ENCODE measurements at regions not wholly inside any gene's neighbourhood (a gene's known extent, or its start where the extent isn't known, plus 50 kb on each side); places are given as distances from the start of the nearest gene placed in this dataset.
A peak's percentile ranks its signal among the peaks of the same experiment; 100 is the strongest.
"Not testable (repeated sequence)": the region's sequence is repeated elsewhere in the genome, so short reads cannot be mapped to it uniquely, and the experiment has no call there.

DNA sequence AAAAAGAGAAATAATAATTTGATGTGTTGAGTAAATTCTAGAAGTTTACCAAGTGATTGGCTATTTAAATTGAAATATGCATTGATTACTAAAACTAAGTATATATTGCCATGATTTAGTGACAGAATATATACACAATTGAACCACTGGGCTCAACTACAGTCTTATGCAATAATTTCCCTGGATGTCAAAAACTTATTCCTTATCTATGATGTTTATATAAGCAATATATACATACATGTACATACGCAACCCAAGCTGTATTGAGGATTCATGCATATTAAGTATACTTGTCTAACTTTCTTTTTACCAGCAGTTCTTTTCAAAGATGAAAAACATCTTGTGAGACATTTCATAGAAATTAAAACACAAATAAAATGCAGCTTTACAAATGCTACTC lies 165.8 kb downstream of the ZIC4 start:
- no peak for DNase-seq (ENCODE audit: low read depth in 2 of 2)

- DNase-seq (ENCODE audit: low read depth in 2 of 2): no peak
Observed at GRCh38 chr3:147237991-147238390, 168.4 kb downstream of the ZIC4 start.

DNA sequence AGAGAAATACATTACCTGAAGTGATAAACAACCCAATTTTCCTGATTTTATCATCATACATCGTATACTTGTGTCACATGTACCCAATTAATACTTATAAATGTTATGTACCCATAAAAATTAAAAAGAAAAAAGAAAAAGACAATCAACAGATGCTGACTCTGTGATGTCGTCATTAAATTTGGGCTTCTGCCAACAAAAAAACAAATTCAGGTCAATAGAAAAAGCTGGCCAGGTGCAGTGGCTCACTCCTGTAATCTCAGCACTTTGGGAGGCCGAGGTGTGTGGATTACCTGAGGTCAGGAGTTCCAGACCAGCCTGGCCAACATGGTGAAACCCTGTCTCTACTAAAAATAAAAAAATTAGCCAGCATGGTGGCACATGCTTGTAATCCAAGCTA lies 174.4 kb downstream of the ZIC4 start:
- not testable (repeated sequence) for DNase-seq (ENCODE audit: low read depth in 2 of 2)

DNA sequence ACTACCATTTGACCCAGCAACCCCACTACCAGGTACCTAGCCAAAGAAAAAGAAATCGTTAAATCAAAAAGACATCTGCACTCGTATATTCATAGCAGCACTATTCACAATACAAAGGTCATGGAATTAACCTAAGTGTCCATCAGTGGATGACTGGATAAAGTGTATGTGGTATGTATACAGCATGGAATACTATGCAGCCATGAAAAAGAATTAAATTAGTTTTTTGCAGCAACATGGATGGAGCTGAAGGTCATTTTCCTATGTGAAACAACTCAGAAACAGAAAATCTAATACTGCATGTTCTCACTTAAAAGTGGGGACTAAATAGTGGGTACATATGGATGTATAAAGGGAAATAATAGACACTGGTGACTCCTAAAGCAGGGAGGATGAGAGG lies 175.2 kb downstream of the ZIC4 start:
- no peak for DNase-seq (ENCODE audit: low read depth in 2 of 2)

- no peak for DNase-seq (ENCODE audit: low read depth in 2 of 2)
Observed at GRCh38 chr3:147222291-147222690, 184.1 kb downstream of the ZIC4 start.

DNA sequence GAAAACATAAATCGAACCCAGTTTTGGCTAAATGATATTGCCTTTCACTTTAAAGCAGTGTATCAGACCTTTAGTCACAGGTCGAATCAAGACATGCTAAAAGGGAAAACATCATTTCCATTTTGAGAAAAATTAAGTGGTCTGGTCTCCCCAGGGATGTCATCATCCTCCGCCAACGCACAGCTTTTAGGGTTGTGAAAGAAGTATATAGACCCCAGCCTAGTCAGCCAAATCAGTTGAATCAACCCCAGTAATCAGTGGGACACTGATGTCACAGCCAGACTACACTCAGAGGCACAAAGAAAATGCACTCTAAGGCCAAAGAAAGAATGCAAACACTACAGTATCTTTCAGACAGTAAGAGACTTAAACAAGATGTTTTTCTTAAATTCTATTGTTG lies 187.4 kb downstream of the ZIC4 start:
- no peak for DNase-seq (ENCODE audit: low read depth in 2 of 2)

DNA sequence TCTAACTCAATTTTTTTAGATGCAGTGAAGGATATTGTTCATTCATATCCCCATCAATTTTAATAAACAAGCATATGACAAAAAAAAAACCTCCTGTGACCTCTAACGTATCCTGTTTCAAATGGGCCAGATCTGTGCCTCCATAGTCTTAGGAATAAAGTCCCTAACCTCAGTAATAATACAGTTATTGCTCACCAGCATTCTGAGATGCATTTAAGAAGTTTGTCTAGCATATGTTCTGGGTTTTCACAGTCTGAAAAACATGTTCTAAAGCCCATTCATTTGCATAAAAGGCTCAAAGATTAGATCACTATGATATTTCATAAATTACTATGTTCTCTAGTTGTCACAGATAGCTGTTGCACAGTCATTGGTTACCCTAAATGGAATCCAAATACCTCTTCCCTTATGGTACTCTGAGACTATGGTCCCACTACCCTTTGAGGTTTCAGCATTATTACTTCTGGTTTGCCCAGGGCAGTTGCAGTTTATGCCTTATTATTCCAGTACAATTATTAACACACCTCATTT lies 190.1 kb downstream of the ZIC4 start:
- no peak for DNase-seq (ENCODE audit: low read depth in 2 of 2)

GRCh38 chr3:147215660-147216059 lies 190.7 kb downstream of the ZIC4 start:
- DNase-seq (ENCODE audit: low read depth in 2 of 2): no peak

GRCh38 chr3:147213633-147214032 lies 192.7 kb downstream of the ZIC4 start:
- DNase-seq (ENCODE audit: low read depth in 2 of 2): no peak

DNA sequence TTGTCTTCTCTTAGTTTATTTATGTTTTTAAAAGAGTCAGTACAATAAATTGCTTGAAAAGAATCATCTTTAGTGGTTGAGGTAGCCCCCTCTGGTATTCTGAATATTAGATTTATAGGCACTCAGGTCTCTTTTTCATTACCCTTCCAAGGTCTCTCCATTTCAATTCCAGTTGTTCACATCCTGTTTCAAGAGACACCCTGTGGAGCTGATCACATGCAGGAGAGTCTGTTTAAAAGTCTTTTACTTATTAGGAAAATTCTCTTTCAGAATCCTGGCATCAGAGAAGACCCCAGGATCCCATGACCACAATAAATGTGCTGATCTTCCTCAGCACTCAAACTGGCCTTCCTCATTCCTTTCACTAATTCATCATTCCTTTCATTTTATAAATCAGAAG lies 195.7 kb downstream of the ZIC4 start:
- no peak for DNase-seq (ENCODE audit: low read depth in 2 of 2)

DNA sequence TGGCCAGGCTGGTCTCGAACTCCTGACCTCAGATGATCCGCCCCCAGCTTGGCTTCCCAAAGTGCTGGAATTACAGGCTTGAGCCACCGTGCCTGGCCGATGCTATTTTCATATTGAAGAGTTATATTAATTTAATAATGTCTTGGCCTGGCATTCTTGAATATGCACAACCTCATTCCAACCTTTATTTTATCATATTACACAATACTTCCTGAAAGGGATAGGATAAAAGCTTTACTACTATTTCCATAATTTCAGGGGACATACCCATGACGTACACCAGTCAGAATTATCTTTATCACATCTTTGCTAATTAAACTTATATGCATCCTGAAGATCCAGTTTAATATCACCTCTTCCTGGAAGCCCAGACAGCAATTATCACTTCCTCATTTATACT lies 205.3 kb downstream of the ZIC4 start:
- no peak for DNase-seq (ENCODE audit: low read depth in 2 of 2)

- peak; percentile 9 to 10 for DNase-seq (ENCODE audit: low read depth in 2 of 2)
Observed at GRCh38 chr3:147200545-147200944, 205.8 kb downstream of the ZIC4 start.

- no peak for DNase-seq (ENCODE audit: low read depth in 2 of 2)
Observed at GRCh38 chr3:147197739-147198138, 208.6 kb downstream of the ZIC4 start.

- DNase-seq (ENCODE audit: low read depth in 2 of 2): no peak
Observed at GRCh38 chr3:147195887-147196286, 210.5 kb downstream of the ZIC4 start.

DNA sequence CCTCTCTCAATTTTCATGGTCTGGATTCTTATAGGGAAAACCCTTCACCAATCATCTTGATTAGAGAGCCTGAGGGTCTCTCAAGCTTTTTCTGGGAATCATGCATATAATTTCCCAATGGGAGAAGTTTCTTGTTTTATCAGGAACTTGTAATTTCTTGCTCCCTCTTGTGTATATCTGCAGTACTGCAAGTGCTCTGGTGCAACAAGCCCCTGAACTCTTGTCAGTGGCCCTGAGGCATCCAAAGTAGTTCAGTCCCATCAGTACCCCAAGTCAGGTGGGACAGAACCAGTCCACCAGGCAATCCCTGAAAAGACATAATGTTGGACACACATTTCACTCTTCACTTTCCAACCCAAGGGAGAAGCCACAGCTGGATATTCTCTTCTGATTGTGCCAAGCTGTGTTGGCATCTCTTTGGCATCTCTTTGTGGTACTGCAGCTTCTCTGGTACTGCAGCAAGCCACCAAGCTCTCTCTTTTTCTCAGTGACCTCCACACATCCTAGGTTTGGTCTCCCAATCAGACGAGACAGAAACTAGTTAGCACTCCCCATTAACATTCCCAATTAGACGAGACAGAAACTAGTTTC lies 214.5 kb downstream of the ZIC4 start:
- DNase-seq (ENCODE audit: low read depth in 2 of 2): peak; percentile 35

DNA sequence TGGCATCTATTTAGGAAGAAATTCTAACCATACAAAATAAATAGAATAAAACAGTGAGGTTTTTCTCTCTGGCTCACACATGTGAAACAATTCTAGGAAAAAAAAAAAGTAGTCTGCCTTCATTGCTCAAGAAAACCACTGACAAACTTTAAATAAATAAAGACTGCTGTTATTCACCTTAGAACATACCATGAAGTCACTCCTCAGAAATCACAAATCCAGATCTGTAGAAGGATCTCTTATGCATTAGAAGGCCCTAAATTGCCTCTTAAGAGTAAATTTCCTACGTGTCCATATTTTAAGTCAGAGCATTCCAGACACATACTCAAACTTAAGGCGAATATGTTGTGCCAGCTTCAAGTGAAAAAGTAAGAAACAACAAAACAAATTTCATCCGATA lies 217.3 kb downstream of the ZIC4 start:
- DNase-seq (ENCODE audit: low read depth in 2 of 2): no peak

DNA sequence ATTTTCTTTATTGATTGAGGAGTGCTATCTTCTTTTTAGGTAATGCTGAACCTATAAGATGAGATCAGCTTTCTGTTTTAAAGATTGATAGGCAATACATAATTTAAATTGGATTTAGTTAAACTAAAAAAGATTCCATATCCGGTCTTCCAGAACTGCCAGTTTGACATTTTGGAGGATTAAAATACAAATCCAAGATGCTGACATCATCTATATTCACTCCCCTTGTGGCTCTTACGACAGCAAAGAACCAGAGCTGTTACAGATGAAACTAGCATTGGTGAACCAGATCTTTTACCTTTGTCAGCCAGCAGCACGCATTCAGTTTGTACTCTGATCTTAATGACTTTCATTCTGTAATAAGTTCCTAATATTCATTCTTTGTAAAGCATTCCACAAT lies 218.7 kb downstream of the ZIC4 start:
- DNase-seq (ENCODE audit: low read depth in 2 of 2): no peak

GRCh38 chr3:147185781-147186180 lies 220.6 kb downstream of the ZIC4 start:
- DNase-seq (ENCODE audit: low read depth in 2 of 2): no peak

DNA sequence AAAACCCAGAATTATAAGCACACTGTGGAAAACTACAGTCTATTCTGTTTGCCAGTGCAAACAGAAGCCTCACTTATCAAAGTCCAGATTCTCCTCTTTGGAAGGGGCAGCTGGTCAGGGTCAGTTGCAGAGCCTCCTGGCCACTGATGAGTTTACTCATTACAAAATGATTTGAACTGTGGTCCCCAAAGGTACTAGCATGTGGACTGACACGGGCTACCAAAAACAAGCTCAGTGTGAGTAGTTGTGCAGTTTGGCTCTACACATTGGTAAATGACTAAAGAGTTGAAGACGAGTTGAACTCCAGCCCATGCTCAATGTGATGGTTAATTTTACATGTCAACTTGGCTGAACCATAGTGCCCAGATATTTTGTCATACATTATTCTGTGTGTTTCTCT lies 221.5 kb downstream of the ZIC4 start:
- DNase-seq (ENCODE audit: low read depth in 2 of 2): no peak

- DNase-seq (ENCODE audit: low read depth in 2 of 2): no peak
Observed at GRCh38 chr3:147173257-147173656, 233.1 kb downstream of the ZIC4 start.

DNA sequence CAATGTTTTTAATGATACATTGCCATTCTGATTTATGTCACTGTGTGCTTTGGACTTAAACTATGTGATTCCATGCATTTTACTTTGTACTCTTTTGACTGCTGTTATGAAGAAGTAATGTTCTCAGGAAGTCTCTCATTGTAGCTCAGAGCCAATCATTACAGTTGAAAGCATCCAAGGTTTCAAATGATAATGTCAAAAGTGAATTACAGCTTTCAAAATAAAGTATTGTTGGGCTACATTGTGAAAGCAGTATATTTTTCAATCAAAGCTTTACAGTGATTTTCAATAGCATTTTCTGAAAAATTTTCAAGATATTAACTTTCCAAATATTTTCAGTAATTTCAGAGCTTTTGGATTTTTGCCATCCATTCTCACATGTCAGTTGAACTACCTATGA lies 243.6 kb downstream of the ZIC4 start:
- no peak for DNase-seq (ENCODE audit: low read depth in 2 of 2)

- no peak for DNase-seq (ENCODE audit: low read depth in 2 of 2)
Observed at GRCh38 chr3:147161833-147162232, 244.5 kb downstream of the ZIC4 start.

DNA sequence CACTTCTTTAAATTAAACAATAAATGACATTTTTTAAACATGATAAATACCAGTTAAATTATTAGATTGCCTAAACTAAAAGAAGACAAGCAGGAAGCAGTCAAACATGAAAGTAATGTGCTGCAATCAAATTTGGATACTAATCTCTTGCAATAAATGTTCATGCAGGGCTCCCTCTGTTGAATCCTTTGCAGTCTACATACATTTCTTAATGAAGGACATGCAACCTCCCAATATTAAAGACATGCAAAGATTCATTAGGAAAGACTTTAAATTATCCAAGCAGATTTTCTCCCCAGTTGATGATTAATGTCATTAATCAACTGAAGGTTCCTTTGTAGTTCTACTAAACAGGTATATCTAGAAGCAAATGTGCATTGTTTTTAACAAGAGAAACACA lies 245.4 kb downstream of the ZIC4 start:
- DNase-seq (ENCODE audit: low read depth in 2 of 2): no peak

DNA sequence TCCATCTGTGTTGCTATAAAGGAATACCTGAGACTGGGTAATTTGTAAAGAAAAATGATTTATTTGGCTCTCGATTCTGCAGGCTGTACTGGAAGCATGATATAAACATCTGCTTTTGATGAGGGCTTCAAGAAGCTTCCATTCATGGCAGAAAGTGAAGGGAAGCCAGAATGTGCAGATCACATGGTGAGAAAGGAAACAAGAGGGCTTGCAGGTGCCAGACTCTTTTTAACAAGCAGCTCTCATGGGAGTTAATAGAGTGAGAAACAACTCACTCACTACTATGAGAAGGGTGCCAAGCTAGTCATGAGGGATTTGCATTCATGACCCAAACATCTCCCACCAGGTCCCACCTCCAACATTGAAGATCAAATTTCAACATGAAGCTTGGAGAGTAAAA lies 247.2 kb downstream of the ZIC4 start:
- DNase-seq (ENCODE audit: low read depth in 2 of 2): no peak

Measured in fibroblast of skin of left biceps (primary cell).